Esophagus squamous epithelium (tissue), 5 donors: ENCODE measurements at regions not wholly inside any gene's neighbourhood (a gene's known extent, or its start where the extent isn't known, plus 50 kb on each side); places are given as distances from the start of the nearest gene placed in this dataset.

Experiments used
- DNase-seq: peaks from one replicate; lab custom pipeline; 2025; lab: John Stamatoyannopoulos, UW
- H3K27ac ChIP-seq, 4 donors: fragments of 200-600 bp; sonication (generic); one replicate each; pipeline ENCODE4 v1.5.1; 2016 to 2019; ENCODE audit warnings: mild to moderate bottlenecking in 1 of 4
- H3K27me3 ChIP-seq, 4 donors: fragments of 200-600 bp; sonication (generic); 1 replicate in 3 of 4; 2 replicates in 1 of 4; pipeline versions ENCODE4 v1.5.1 to v1.6.0; 2017 to 2021; ENCODE audit warnings: antibody characterized with exemption in 1 of 4
- H3K36me3 ChIP-seq, 3 donors: fragments of 200-600 bp; sonication (generic); one replicate each; pipeline ENCODE4 v1.5.1; 2016 to 2019
- H3K4me1 ChIP-seq, 3 donors: fragments of 200-600 bp; sonication (generic); one replicate each; pipeline ENCODE4 v1.5.1; 2017 to 2019
- H3K4me3 ChIP-seq, 4 donors: fragments of 200-600 bp; sonication (generic); 1 replicate in 3 of 4; 2 replicates in 1 of 4; pipeline ENCODE4 v1.5.1; 2016 to 2019; ENCODE audit warnings: mild to moderate bottlenecking in 2 of 4, moderate library complexity in 1 of 4
- H3K9me3 ChIP-seq, 3 donors: fragments of 200-600 bp; sonication (generic); one replicate each; pipeline ENCODE4 v1.5.1; 2016 to 2019
- CTCF ChIP-seq, 6 experiments: fragments of 450-650 bp in 4 of 6; fragments of 200-600 bp in 2 of 6; sonication (generic) in 2 of 6; IDR thresholded peaks; one replicate each; pipeline ENCODE4 v1.5.1; 2016 to 2019; ENCODE audit warnings: antibody characterized with exemption in 6 of 6, mild to moderate bottlenecking in 4 of 6, moderate library complexity in 4 of 6
- POLR2A ChIP-seq, 4 donors: fragments of 450-650 bp; IDR thresholded peaks; one replicate each; pipeline ENCODE4 v1.6.1; 2017; ENCODE audit warnings: antibody characterized with exemption in 4 of 4, mild to moderate bottlenecking in 4 of 4, moderate library complexity in 3 of 4
- WGBS, 2 donors: methylation state at CpG; one replicate each; pipeline ENCODE4 v1.1.5; 2018; 5-methylcytosine and 5-hydroxymethylcytosine counted together
- intact Hi-C: fragments of 100-400 bp; cut with DNase I; formaldehyde crosslinking; loops from one replicate; pipeline ENCODE4 v1.15.0; 2022
- donor health status: DM: yes; HTN: yes; CAD: no.

- TF ChIP-seq POLR2A (IDR thresholded peaks at IDR 0.05) (no peak), CTCF (IDR thresholded peaks at IDR 0.05) (no peak)
- intact Hi-C loops = no loop called here
Observed at GRCh38 chr3:5401002-5401401, 213.5 kb downstream of the EDEM1 start.

DNA sequence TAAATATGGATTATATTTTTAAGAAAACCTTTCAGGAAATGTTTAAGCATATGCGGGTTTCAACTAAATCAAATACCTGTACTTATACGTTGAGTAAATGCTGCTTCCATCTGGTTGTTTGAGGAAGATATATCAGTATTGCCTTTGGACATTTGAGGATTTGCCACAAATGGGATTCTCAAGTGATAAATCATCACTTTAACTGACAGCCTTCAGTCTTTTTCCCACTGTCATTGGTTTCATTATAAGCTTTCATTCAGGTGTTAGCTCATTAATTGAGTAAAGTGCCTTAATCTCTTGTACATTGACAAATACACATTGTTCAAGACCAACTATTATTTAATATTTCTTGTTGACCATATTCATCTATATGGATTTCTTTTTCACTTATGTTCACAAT, 217.2 kb downstream of the EDEM1 start:
- no peak for DNase-seq
- Histone ChIP-seq H3K4me3 (no peak overlapping the region), H3K9me3 (no peaks in the 10 kb centered on the region), H3K4me1 (no peaks in the 10 kb centered on the region), H3K36me3 (no peaks in the 10 kb centered on the region), H3K27me3 (no peaks in the 10 kb centered on the region), H3K27ac (no peak overlapping the region)
- intact Hi-C loops = no loop called here
- TF ChIP-seq CTCF (IDR thresholded peaks at IDR 0.05) (no peak), POLR2A (IDR thresholded peaks at IDR 0.05) (no peak)
- WGBS, 2 donors = 81 to 85% methylated on average over 2 of the region's 2 CpGs

More at GRCh38 chr3:5401002-5401401, 213.5 kb downstream of the EDEM1 start:
- Histone ChIP-seq H3K27me3 (no peaks in the 10 kb centered on the region), H3K4me3 (no peak overlapping the region), H3K4me1 (no peaks in the 10 kb centered on the region), H3K9me3 (no peaks in the 10 kb centered on the region), H3K36me3 (no peaks in the 10 kb centered on the region), H3K27ac (no peak overlapping the region)
- no peak for DNase-seq
- WGBS, 2 donors = 87 to 89% methylated on average over 9 to 10 of the region's 10 CpGs

GRCh38 chr3:5411786-5412185, 224.3 kb downstream of the EDEM1 start:
- H3K36me3 ChIP-seq = no peaks in the 10 kb centered on the region
- H3K27ac ChIP-seq = no peak overlapping the region
- TF ChIP-seq CTCF (IDR thresholded peaks at IDR 0.05) (no peak), POLR2A (IDR thresholded peaks at IDR 0.05) (no peak)
- no peaks in the 10 kb centered on the region for H3K4me1 ChIP-seq
- H3K27me3 ChIP-seq = peaks cover 0 to 7% (median 0%) of the 10 kb centered on the region in 4 donors
- intact Hi-C loops = no loop called here
- no peak for DNase-seq
- no peaks in the 10 kb centered on the region for H3K9me3 ChIP-seq
- no peak overlapping the region for H3K4me3 ChIP-seq
- WGBS, 2 donors = 79% methylated on average over 2 of the region's 2 CpGs; no CpG with 5 or more reads in 1 of the 2 donors

- Histone ChIP-seq H3K4me3 (no peak overlapping the region), H3K27me3 (no peaks in the 10 kb centered on the region), H3K9me3 (no peaks in the 10 kb centered on the region), H3K36me3 (no peaks in the 10 kb centered on the region), H3K27ac (no peak overlapping the region), H3K4me1 (no peaks in the 10 kb centered on the region)
- DNase-seq = no peak
- WGBS, 2 donors = 39 to 43% methylated on average over 4 of the region's 4 CpGs
- intact Hi-C loops = no loop called here
- no peak for TF ChIP-seq CTCF (IDR thresholded peaks at IDR 0.05)
- TF ChIP-seq POLR2A (IDR thresholded peaks at IDR 0.05) = no peak
Observed at GRCh38 chr3:5423076-5423475, 235.6 kb downstream of the EDEM1 start.

GRCh38 chr3:5423523-5423922, 236.0 kb downstream of the EDEM1 start:
- no peak for DNase-seq
- no peak for TF ChIP-seq POLR2A (IDR thresholded peaks at IDR 0.05)
- no peak for TF ChIP-seq CTCF (IDR thresholded peaks at IDR 0.05)
- 51 to 68% methylated on average over 2 of the region's 2 CpGs for WGBS, 2 donors
- H3K9me3 ChIP-seq = no peaks in the 10 kb centered on the region
- H3K27me3 ChIP-seq = no peaks in the 10 kb centered on the region
- H3K36me3 ChIP-seq = no peaks in the 10 kb centered on the region
- H3K4me1 ChIP-seq = no peaks in the 10 kb centered on the region
- no peak overlapping the region for H3K27ac ChIP-seq
- intact Hi-C loops = no loop called here
- no peak overlapping the region for H3K4me3 ChIP-seq
